ENCODE measurements at regions not wholly inside any gene's neighbourhood (a gene's known extent, or its start where the extent isn't known, plus 50 kb on each side); places are given as distances from the start of the nearest gene placed in this dataset.
"Not testable (repeated sequence)": the region's sequence is repeated elsewhere in the genome, so short reads cannot be mapped to it uniquely, and the experiment has no call there.

- H3K27me3 ChIP-seq (ENCODE audit: control insufficient read depth in 1 of 2, insufficient read depth in 2 of 2, low read length in 2 of 2), result no peaks in the 10 kb centered on the region
- H3K27ac ChIP-seq (ENCODE audit: low read depth in 2 of 2, low read length in 1 of 2), result no peak overlapping the region
- no peaks in the 10 kb centered on the region for H3K4me1 ChIP-seq (ENCODE audit: control insufficient read depth in 2 of 2, insufficient read depth in 2 of 2, low read length in 1 of 2)
- 89 to 91% methylated on average over 3 of the region's 3 CpGs for WGBS, 2 donors
- H3K4me3 ChIP-seq (ENCODE audit: low read depth in 1 of 2, low read length in 2 of 2), result no peak overlapping the region
- no peaks in the 10 kb centered on the region for H3K36me3 ChIP-seq (ENCODE audit: control insufficient read depth in 2 of 2, insufficient read depth in 2 of 2, low read length in 1 of 2)
- no peaks in the 10 kb centered on the region for H3K9me3 ChIP-seq (ENCODE audit: control insufficient read depth in 2 of 2, insufficient read depth in 1 of 2, low read depth in 1 of 2, low read length in 1 of 2)
Measured at GRCh38 chr4:138485498-138485897, 243.3 kb upstream of the SLC7A11 start.

- Histone ChIP-seq H3K27me3 (ENCODE audit: control insufficient read depth in 1 of 2, insufficient read depth in 2 of 2, low read length in 2 of 2) (no peaks in the 10 kb centered on the region), H3K9me3 (ENCODE audit: control insufficient read depth in 2 of 2, insufficient read depth in 1 of 2, low read depth in 1 of 2, low read length in 1 of 2) (no peaks in the 10 kb centered on the region), H3K36me3 (ENCODE audit: control insufficient read depth in 2 of 2, insufficient read depth in 2 of 2, low read length in 1 of 2) (no peaks in the 10 kb centered on the region), H3K4me3 (ENCODE audit: low read depth in 1 of 2, low read length in 2 of 2) (no peak overlapping the region), H3K4me1 (ENCODE audit: control insufficient read depth in 2 of 2, insufficient read depth in 2 of 2, low read length in 1 of 2) (no peaks in the 10 kb centered on the region), H3K27ac (ENCODE audit: low read depth in 2 of 2, low read length in 1 of 2) (no peak overlapping the region)
- WGBS, 2 donors, result 80 to 93% methylated on average over 1 of the region's 1 CpG
Measured at GRCh38 chr4:138475116-138475515, 233.0 kb upstream of the SLC7A11 start.

- H3K27ac ChIP-seq (ENCODE audit: low read depth in 2 of 2, low read length in 1 of 2), result no peak overlapping the region
- no peak overlapping the region for H3K4me3 ChIP-seq (ENCODE audit: low read depth in 1 of 2, low read length in 2 of 2)
- H3K9me3 ChIP-seq (ENCODE audit: control insufficient read depth in 2 of 2, insufficient read depth in 1 of 2, low read depth in 1 of 2, low read length in 1 of 2), result no peaks in the 10 kb centered on the region
- H3K36me3 ChIP-seq (ENCODE audit: control insufficient read depth in 2 of 2, insufficient read depth in 2 of 2, low read length in 1 of 2), result no peaks in the 10 kb centered on the region
- 90 to 94% methylated on average over 4 of the region's 4 CpGs for WGBS, 2 donors
- no peaks in the 10 kb centered on the region for H3K4me1 ChIP-seq (ENCODE audit: control insufficient read depth in 2 of 2, insufficient read depth in 2 of 2, low read length in 1 of 2)
- H3K27me3 ChIP-seq (ENCODE audit: control insufficient read depth in 1 of 2, insufficient read depth in 2 of 2, low read length in 2 of 2), result no peaks in the 10 kb centered on the region
Measured at GRCh38 chr4:138473339-138473738, 231.2 kb upstream of the SLC7A11 start.

GRCh38 chr4:138460477-138461414, 218.6 kb upstream of the SLC7A11 start:
- Histone ChIP-seq H3K4me3 (ENCODE audit: low read depth in 1 of 2, low read length in 2 of 2) (no peak overlapping the region), H3K27me3 (ENCODE audit: control insufficient read depth in 1 of 2, insufficient read depth in 2 of 2, low read length in 2 of 2) (no peaks in the 10 kb centered on the region), H3K4me1 (ENCODE audit: control insufficient read depth in 2 of 2, insufficient read depth in 2 of 2, low read length in 1 of 2) (no peaks in the 10 kb centered on the region), H3K27ac (ENCODE audit: low read depth in 2 of 2, low read length in 1 of 2) (no peak overlapping the region), H3K9me3 (ENCODE audit: control insufficient read depth in 2 of 2, insufficient read depth in 1 of 2, low read depth in 1 of 2, low read length in 1 of 2) (no peaks in the 10 kb centered on the region), H3K36me3 (ENCODE audit: control insufficient read depth in 2 of 2, insufficient read depth in 2 of 2, low read length in 1 of 2) (no peaks in the 10 kb centered on the region)
- 76 to 84% methylated on average over 6 of the region's 6 CpGs for WGBS, 2 donors

GRCh38 chr4:138458751-138459150, 216.6 kb upstream of the SLC7A11 start:
- Histone ChIP-seq H3K27me3 (ENCODE audit: control insufficient read depth in 1 of 2, insufficient read depth in 2 of 2, low read length in 2 of 2) (no peaks in the 10 kb centered on the region), H3K4me1 (ENCODE audit: control insufficient read depth in 2 of 2, insufficient read depth in 2 of 2, low read length in 1 of 2) (no peaks in the 10 kb centered on the region), H3K9me3 (ENCODE audit: control insufficient read depth in 2 of 2, insufficient read depth in 1 of 2, low read depth in 1 of 2, low read length in 1 of 2) (no peaks in the 10 kb centered on the region), H3K36me3 (ENCODE audit: control insufficient read depth in 2 of 2, insufficient read depth in 2 of 2, low read length in 1 of 2) (no peaks in the 10 kb centered on the region), H3K27ac (ENCODE audit: low read depth in 2 of 2, low read length in 1 of 2) (no peak overlapping the region), H3K4me3 (ENCODE audit: low read depth in 1 of 2, low read length in 2 of 2) (no peak overlapping the region)
- 87 to 91% methylated on average over 3 of the region's 3 CpGs for WGBS, 2 donors

GRCh38 chr4:138456349-138456748, 214.2 kb upstream of the SLC7A11 start:
- H3K27ac ChIP-seq (ENCODE audit: low read depth in 2 of 2, low read length in 1 of 2); H3K9me3 ChIP-seq (ENCODE audit: control insufficient read depth in 2 of 2, insufficient read depth in 1 of 2, low read depth in 1 of 2, low read length in 1 of 2); H3K4me3 ChIP-seq (ENCODE audit: low read depth in 1 of 2, low read length in 2 of 2); H3K27me3 ChIP-seq (ENCODE audit: control insufficient read depth in 1 of 2, insufficient read depth in 2 of 2, low read length in 2 of 2); H3K36me3 ChIP-seq (ENCODE audit: control insufficient read depth in 2 of 2, insufficient read depth in 2 of 2, low read length in 1 of 2); H3K4me1 ChIP-seq (ENCODE audit: control insufficient read depth in 2 of 2, insufficient read depth in 2 of 2, low read length in 1 of 2): not testable (repeated sequence)
- 85 to 90% methylated on average over 2 of the region's 2 CpGs for WGBS, 2 donors

- Histone ChIP-seq H3K9me3 (ENCODE audit: control insufficient read depth in 2 of 2, insufficient read depth in 1 of 2, low read depth in 1 of 2, low read length in 1 of 2) (no peaks in the 10 kb centered on the region), H3K4me1 (ENCODE audit: control insufficient read depth in 2 of 2, insufficient read depth in 2 of 2, low read length in 1 of 2) (no peaks in the 10 kb centered on the region), H3K4me3 (ENCODE audit: low read depth in 1 of 2, low read length in 2 of 2) (no peak overlapping the region), H3K36me3 (ENCODE audit: control insufficient read depth in 2 of 2, insufficient read depth in 2 of 2, low read length in 1 of 2) (no peaks in the 10 kb centered on the region), H3K27ac (ENCODE audit: low read depth in 2 of 2, low read length in 1 of 2) (no peak overlapping the region), H3K27me3 (ENCODE audit: control insufficient read depth in 1 of 2, insufficient read depth in 2 of 2, low read length in 2 of 2) (no peaks in the 10 kb centered on the region)
- 77 to 82% methylated on average over 1 of the region's 1 CpG for whole genome bisulfite sequencing, 2 donors
Measured at GRCh38 chr4:138455097-138455496, 212.9 kb upstream of the SLC7A11 start.

- no peak overlapping the region for H3K4me3 ChIP-seq (ENCODE audit: low read depth in 1 of 2, low read length in 2 of 2)
- H3K27me3 ChIP-seq (ENCODE audit: control insufficient read depth in 1 of 2, insufficient read depth in 2 of 2, low read length in 2 of 2), result no peaks in the 10 kb centered on the region
- no peaks in the 10 kb centered on the region for H3K9me3 ChIP-seq (ENCODE audit: control insufficient read depth in 2 of 2, insufficient read depth in 1 of 2, low read depth in 1 of 2, low read length in 1 of 2)
- H3K27ac ChIP-seq (ENCODE audit: low read depth in 2 of 2, low read length in 1 of 2), result no peak overlapping the region
- WGBS, 2 donors, result 95% methylated on average over 2 of the region's 2 CpGs
- H3K36me3 ChIP-seq (ENCODE audit: control insufficient read depth in 2 of 2, insufficient read depth in 2 of 2, low read length in 1 of 2), result no peaks in the 10 kb centered on the region
- no peaks in the 10 kb centered on the region for H3K4me1 ChIP-seq (ENCODE audit: control insufficient read depth in 2 of 2, insufficient read depth in 2 of 2, low read length in 1 of 2)
Measured at GRCh38 chr4:138452826-138453225, 210.7 kb upstream of the SLC7A11 start.

- 72 to 73% methylated on average over 1 of the region's 1 CpG for WGBS, 2 donors
- Histone ChIP-seq H3K9me3 (ENCODE audit: control insufficient read depth in 2 of 2, insufficient read depth in 1 of 2, low read depth in 1 of 2, low read length in 1 of 2) (no peaks in the 10 kb centered on the region), H3K27ac (ENCODE audit: low read depth in 2 of 2, low read length in 1 of 2) (no peak overlapping the region)
Measured at GRCh38 chr4:138451276-138451663, 209.1 kb upstream of the SLC7A11 start.

More at GRCh38 chr4:138451276-138451663, 209.1 kb upstream of the SLC7A11 start:
- Histone ChIP-seq H3K4me1 (ENCODE audit: control insufficient read depth in 2 of 2, insufficient read depth in 2 of 2, low read length in 1 of 2) (no peaks in the 10 kb centered on the region), H3K36me3 (ENCODE audit: control insufficient read depth in 2 of 2, insufficient read depth in 2 of 2, low read length in 1 of 2) (no peaks in the 10 kb centered on the region), H3K4me3 (ENCODE audit: low read depth in 1 of 2, low read length in 2 of 2) (no peak overlapping the region), H3K27me3 (ENCODE audit: control insufficient read depth in 1 of 2, insufficient read depth in 2 of 2, low read length in 2 of 2) (no peaks in the 10 kb centered on the region)
